ENCODE measurements at regions not wholly inside any gene's neighbourhood (a gene's known extent, or its start where the extent isn't known, plus 50 kb on each side); places are given as distances from the start of the nearest gene placed in this dataset.

GRCh38 chr13:89678466-89679121 lies 1668.9 kb upstream of the MIR17HG start:
- TF ChIP-seq CTCF (IDR thresholded peaks at IDR 0.05) (no peak), POLR2A (IDR thresholded peaks at IDR 0.05) (no peak), POLR2AphosphoS5 (IDR thresholded peaks at IDR 0.05) (no peak)
- WGBS: 91% methylated on average over 2 of the region's 2 CpGs
- Histone ChIP-seq H3K27ac (no peak overlapping the region), H3K4me3 (no peak overlapping the region), H3K36me3 (no peaks in the 10 kb centered on the region), H3K27me3 (replicated peaks; ENCODE audit: insufficient read depth) (no peaks in the 10 kb centered on the region), H3K9me3 (no peaks in the 10 kb centered on the region), H3K4me1 (replicated peaks) (no peaks in the 10 kb centered on the region)
- intact Hi-C loops (cut with DNase I): no loop called here
- DNase-seq (ENCODE audit: low spot score): no peak

- no peak overlapping the region for H3K4me3 ChIP-seq
- no peak for TF ChIP-seq POLR2AphosphoS5 (IDR thresholded peaks at IDR 0.05)
- no peak for TF ChIP-seq CTCF (IDR thresholded peaks at IDR 0.05)
- TF ChIP-seq POLR2A (IDR thresholded peaks at IDR 0.05): no peak
- H3K36me3 ChIP-seq: no peaks in the 10 kb centered on the region
- no peaks in the 10 kb centered on the region for H3K27me3 ChIP-seq (replicated peaks; ENCODE audit: insufficient read depth)
- no peaks in the 10 kb centered on the region for H3K4me1 ChIP-seq (replicated peaks)
- H3K9me3 ChIP-seq: no peaks in the 10 kb centered on the region
- intact Hi-C loops (cut with DNase I): no loop called here
- H3K27ac ChIP-seq: no peak overlapping the region
- DNase-seq (ENCODE audit: low spot score): no peak
Measured at GRCh38 chr13:89684896-89685295, 1662.6 kb upstream of the MIR17HG start.

GRCh38 chr13:89686171-89686570 lies 1661.3 kb upstream of the MIR17HG start:
- Histone ChIP-seq H3K36me3 (no peaks in the 10 kb centered on the region), H3K9me3 (no peaks in the 10 kb centered on the region), H3K4me1 (replicated peaks) (no peaks in the 10 kb centered on the region), H3K27ac (no peak overlapping the region), H3K4me3 (no peak overlapping the region), H3K27me3 (replicated peaks; ENCODE audit: insufficient read depth) (no peaks in the 10 kb centered on the region)
- 86% methylated on average over 5 of the region's 5 CpGs for WGBS
- no peak for TF ChIP-seq POLR2AphosphoS5 (IDR thresholded peaks at IDR 0.05)
- no peak for DNase-seq (ENCODE audit: low spot score)
- intact Hi-C loops (cut with DNase I): no loop called here

- no peak overlapping the region for H3K4me3 ChIP-seq
- no peak for TF ChIP-seq CTCF (IDR thresholded peaks at IDR 0.05)
- TF ChIP-seq POLR2A (IDR thresholded peaks at IDR 0.05): no peak
- TF ChIP-seq POLR2AphosphoS5 (IDR thresholded peaks at IDR 0.05): no peak
- no peak for DNase-seq (ENCODE audit: low spot score)
- H3K36me3 ChIP-seq: no peaks in the 10 kb centered on the region
- no peaks in the 10 kb centered on the region for H3K9me3 ChIP-seq
- intact Hi-C loops (cut with DNase I): no loop called here
- no peaks in the 10 kb centered on the region for H3K27me3 ChIP-seq (replicated peaks; ENCODE audit: insufficient read depth)
- WGBS: 57% methylated on average over 5 of the region's 5 CpGs
- H3K27ac ChIP-seq: no peak overlapping the region
- H3K4me1 ChIP-seq (replicated peaks): no peaks in the 10 kb centered on the region
Measured at GRCh38 chr13:89687066-89687465, 1660.4 kb upstream of the MIR17HG start.

- Histone ChIP-seq H3K4me3 (no peak overlapping the region), H3K4me1 (replicated peaks) (no peaks in the 10 kb centered on the region), H3K9me3 (no peaks in the 10 kb centered on the region), H3K36me3 (no peaks in the 10 kb centered on the region), H3K27me3 (replicated peaks; ENCODE audit: insufficient read depth) (no peaks in the 10 kb centered on the region), H3K27ac (no peak overlapping the region)
- TF ChIP-seq POLR2AphosphoS5 (IDR thresholded peaks at IDR 0.05) (no peak), POLR2A (IDR thresholded peaks at IDR 0.05) (no peak), CTCF (IDR thresholded peaks at IDR 0.05) (no peak)
- no peak for DNase-seq (ENCODE audit: low spot score)
- intact Hi-C loops (cut with DNase I): no loop called here
- WGBS: 81% methylated on average over 3 of the region's 3 CpGs
Measured at GRCh38 chr13:89688918-89689317, 1658.6 kb upstream of the MIR17HG start.

All from prostate gland (tissue), 2 donors.